Testis (tissue), 2 donors: ENCODE measurements at regions not wholly inside any gene's neighbourhood (a gene's known extent, or its start where the extent isn't known, plus 50 kb on each side); places are given as distances from the start of the nearest gene placed in this dataset.

ENCODE experiments used
- CTCF ChIP-seq, 3 experiments: fragments of 450-650 bp in 2 of 3; fragments of 200-600 bp in 1 of 3; sonication (generic) in 1 of 3; IDR thresholded peaks; one replicate each; pipeline ENCODE4 v1.5.1; 2016 to 2019; ENCODE audit warnings: antibody characterized with exemption in 3 of 3, mild to moderate bottlenecking in 2 of 3, moderate library complexity in 1 of 3
- POLR2A ChIP-seq: fragments of 450-650 bp; IDR thresholded peaks from one replicate; pipeline ENCODE4 v1.6.1; 2017; ENCODE audit warnings: antibody characterized with exemption, mild to moderate bottlenecking, moderate library complexity

GRCh38 chr4:29051381-29051965 is 1668.7 kb upstream of the PCDH7 start:
- TF ChIP-seq CTCF (IDR thresholded peaks at IDR 0.05) (no peak), POLR2A (no peak)
